ENCODE measurements at regions not wholly inside any gene's neighbourhood (a gene's known extent, or its start where the extent isn't known, plus 50 kb on each side); places are given as distances from the start of the nearest gene placed in this dataset.

DNA sequence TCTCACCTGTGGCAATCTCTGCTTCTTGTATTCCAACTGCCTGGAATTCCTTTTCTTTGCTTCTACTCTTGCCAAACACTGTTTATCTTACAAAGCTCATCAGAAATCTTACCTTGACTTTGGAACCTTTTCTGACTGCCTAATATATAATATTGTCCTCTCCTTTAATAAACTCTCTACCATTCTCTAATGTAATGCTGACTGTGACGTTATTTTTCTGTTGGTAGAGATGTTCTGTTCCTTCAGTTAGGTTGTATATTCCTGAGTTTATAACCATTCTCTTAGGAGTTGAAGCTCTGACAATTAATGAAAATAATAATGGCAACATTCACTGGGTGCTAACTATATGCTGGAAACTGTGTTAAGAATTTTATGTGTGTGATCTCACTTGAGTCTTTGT lies 188.8 kb upstream of the ATP10B start:
- no peak for DNase-seq
- Histone ChIP-seq H3K4me1 (ENCODE audit: control insufficient read depth in 1 of 2, insufficient read depth in 2 of 2, low read length in 2 of 2) (no peaks in the 10 kb centered on the region), H3K27me3 (ENCODE audit: control insufficient read depth in 1 of 2, insufficient read depth in 2 of 2, low read length in 1 of 2) (no peaks in the 10 kb centered on the region), H3K27ac (ENCODE audit: low read depth in 1 of 2, low read length in 2 of 2) (no peak overlapping the region), H3K36me3 (ENCODE audit: control insufficient read depth in 1 of 2, insufficient read depth in 2 of 2, low read length in 1 of 2) (no peaks in the 10 kb centered on the region), H3K9me3 (ENCODE audit: control insufficient read depth, low read length) (no peaks in the 10 kb centered on the region), H3K4me3 (ENCODE audit: low read length in 2 of 2) (no peak overlapping the region)
- WGBS, 2 donors: 71 to 80% methylated on average over 1 of the region's 1 CpG
- intact Hi-C loops (cut with DNase I): no loop called here
- no peak for ATAC-seq (ENCODE audit: low FRiP score)

DNA sequence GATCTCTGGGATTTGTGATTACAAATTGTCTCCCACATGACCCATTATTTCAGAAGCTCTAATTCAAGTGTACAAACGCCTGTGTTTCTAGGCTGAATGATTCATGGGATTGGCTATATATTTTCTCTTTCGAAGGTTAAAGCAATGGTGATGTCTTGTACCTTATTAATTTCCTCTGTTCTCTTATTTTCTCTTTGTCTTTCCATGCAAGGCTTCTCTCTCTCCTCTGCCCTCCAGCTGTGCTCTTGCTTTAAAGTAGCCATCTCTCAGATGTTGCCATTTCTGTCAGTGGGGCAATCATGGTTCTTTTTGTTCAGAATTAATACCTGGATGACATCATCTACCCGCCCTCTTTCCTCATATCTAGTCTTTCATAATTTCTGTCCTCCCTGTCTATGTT lies 184.3 kb upstream of the ATP10B start:
- no peaks in the 10 kb centered on the region for H3K36me3 ChIP-seq (ENCODE audit: control insufficient read depth in 1 of 2, insufficient read depth in 2 of 2, low read length in 1 of 2)
- H3K27ac ChIP-seq (ENCODE audit: low read depth in 1 of 2, low read length in 2 of 2): no peak overlapping the region
- WGBS, 2 donors: 72 to 76% methylated on average over 3 of the region's 3 CpGs
- DNase-seq (no peak), ATAC-seq (ENCODE audit: low FRiP score) (no peak)
- no peak overlapping the region for H3K4me3 ChIP-seq (ENCODE audit: low read length in 2 of 2)
- no peaks in the 10 kb centered on the region for H3K27me3 ChIP-seq (ENCODE audit: control insufficient read depth in 1 of 2, insufficient read depth in 2 of 2, low read length in 1 of 2)
- H3K4me1 ChIP-seq (ENCODE audit: control insufficient read depth in 1 of 2, insufficient read depth in 2 of 2, low read length in 2 of 2): no peaks in the 10 kb centered on the region
- no peaks in the 10 kb centered on the region for H3K9me3 ChIP-seq (ENCODE audit: control insufficient read depth, low read length)
- intact Hi-C loops (cut with DNase I): no loop called here

DNA sequence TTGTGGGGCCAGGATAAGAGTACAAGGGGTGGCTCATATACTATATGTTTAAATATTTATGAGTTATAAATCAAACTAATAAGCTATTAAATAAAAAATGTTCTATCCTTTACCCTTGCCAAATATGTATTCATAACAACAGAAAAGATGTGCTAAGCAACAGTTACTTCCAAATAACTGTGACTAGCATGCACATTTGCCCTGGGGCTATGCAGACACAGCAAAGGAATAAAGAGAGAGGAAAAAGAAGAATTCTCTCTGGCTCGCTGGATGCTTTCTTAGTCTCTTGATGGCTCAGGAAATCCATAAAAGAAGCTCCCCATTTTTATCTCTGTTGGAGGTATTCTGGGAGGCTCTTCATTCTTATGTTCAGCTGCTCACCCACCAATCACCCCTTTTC lies 182.4 kb upstream of the ATP10B start:
- H3K9me3 ChIP-seq (ENCODE audit: control insufficient read depth, low read length): no peaks in the 10 kb centered on the region
- H3K4me1 ChIP-seq (ENCODE audit: control insufficient read depth in 1 of 2, insufficient read depth in 2 of 2, low read length in 2 of 2): no peaks in the 10 kb centered on the region
- no peaks in the 10 kb centered on the region for H3K27me3 ChIP-seq (ENCODE audit: control insufficient read depth in 1 of 2, insufficient read depth in 2 of 2, low read length in 1 of 2)
- H3K36me3 ChIP-seq (ENCODE audit: control insufficient read depth in 1 of 2, insufficient read depth in 2 of 2, low read length in 1 of 2): no peaks in the 10 kb centered on the region
- ATAC-seq (ENCODE audit: low FRiP score): no peak
- 87 to 94% methylated on average over 1 of the region's 1 CpG for WGBS, 2 donors
- intact Hi-C loops (cut with DNase I): no loop called here
- DNase-seq: no peak
- no peak overlapping the region for H3K4me3 ChIP-seq (ENCODE audit: low read length in 2 of 2)
- no peak overlapping the region for H3K27ac ChIP-seq (ENCODE audit: low read depth in 1 of 2, low read length in 2 of 2)

GRCh38 chr5:161030229-161030628 lies 178.2 kb upstream of the ATP10B start:
- 50 to 52% methylated on average over 3 of the region's 3 CpGs for WGBS, 2 donors
- H3K27ac ChIP-seq (ENCODE audit: low read depth in 1 of 2, low read length in 2 of 2): no peak overlapping the region
- ATAC-seq (ENCODE audit: low FRiP score): no peak
- no peaks in the 10 kb centered on the region for H3K9me3 ChIP-seq (ENCODE audit: control insufficient read depth, low read length)
- H3K36me3 ChIP-seq (ENCODE audit: control insufficient read depth in 1 of 2, insufficient read depth in 2 of 2, low read length in 1 of 2): no peaks in the 10 kb centered on the region
- no peaks in the 10 kb centered on the region for H3K4me1 ChIP-seq (ENCODE audit: control insufficient read depth in 1 of 2, insufficient read depth in 2 of 2, low read length in 2 of 2)
- H3K27me3 ChIP-seq (ENCODE audit: control insufficient read depth in 1 of 2, insufficient read depth in 2 of 2, low read length in 1 of 2): no peaks in the 10 kb centered on the region
- intact Hi-C loops (cut with DNase I): no loop called here
- no peak overlapping the region for H3K4me3 ChIP-seq (ENCODE audit: low read length in 2 of 2)
- DNase-seq: no peak

DNA sequence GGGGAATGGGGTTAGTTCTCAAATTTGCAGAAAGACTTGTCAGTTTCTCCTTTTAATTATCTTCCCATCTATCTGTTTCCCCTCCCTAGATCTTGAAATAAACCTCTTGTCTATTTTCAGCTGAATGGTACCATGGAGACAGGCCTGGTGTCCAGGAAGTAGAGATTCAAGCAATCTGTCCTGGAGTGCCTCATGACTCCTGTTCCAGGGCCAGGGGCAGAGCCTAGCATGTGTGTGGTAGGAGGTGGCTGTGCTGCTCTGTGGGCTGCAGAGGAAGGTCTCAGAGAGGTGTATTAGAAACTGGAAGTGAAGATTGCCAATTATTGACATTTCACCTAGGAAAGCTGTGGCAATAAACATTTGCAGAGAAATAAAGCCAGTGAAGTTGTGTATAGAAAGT lies 175.8 kb upstream of the ATP10B start:
- Histone ChIP-seq H3K27me3 (ENCODE audit: control insufficient read depth in 1 of 2, insufficient read depth in 2 of 2, low read length in 1 of 2) (no peaks in the 10 kb centered on the region), H3K36me3 (ENCODE audit: control insufficient read depth in 1 of 2, insufficient read depth in 2 of 2, low read length in 1 of 2) (no peaks in the 10 kb centered on the region), H3K4me3 (ENCODE audit: low read length in 2 of 2) (no peak overlapping the region), H3K4me1 (ENCODE audit: control insufficient read depth in 1 of 2, insufficient read depth in 2 of 2, low read length in 2 of 2) (no peaks in the 10 kb centered on the region), H3K27ac (ENCODE audit: low read depth in 1 of 2, low read length in 2 of 2) (no peak overlapping the region), H3K9me3 (ENCODE audit: control insufficient read depth, low read length) (no peaks in the 10 kb centered on the region)
- intact Hi-C loops (cut with DNase I): no loop called here
- DNase-seq (no peak), ATAC-seq (ENCODE audit: low FRiP score) (no peak)

DNA sequence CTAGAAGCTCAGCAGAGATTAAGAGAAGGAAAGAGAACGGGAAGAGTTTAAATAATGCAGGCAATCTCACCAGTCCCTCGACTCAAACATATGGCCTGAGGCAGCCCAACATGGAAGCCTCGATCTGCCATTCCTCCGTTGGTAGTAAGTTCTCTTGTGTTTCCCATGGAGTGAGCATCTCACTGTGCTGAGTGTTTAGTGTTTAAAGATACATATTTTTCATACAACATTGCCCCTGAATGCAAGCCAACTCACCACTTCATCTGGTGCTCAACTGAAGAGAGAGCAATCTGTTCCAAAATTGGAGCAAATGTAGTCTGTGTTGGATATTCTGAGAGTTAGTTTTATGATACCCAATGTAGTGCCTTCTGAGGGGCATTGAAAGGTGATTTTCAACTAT lies 171.5 kb upstream of the ATP10B start:
- Histone ChIP-seq H3K27me3 (ENCODE audit: control insufficient read depth in 1 of 2, insufficient read depth in 2 of 2, low read length in 1 of 2) (no peaks in the 10 kb centered on the region), H3K27ac (ENCODE audit: low read depth in 1 of 2, low read length in 2 of 2) (no peak overlapping the region), H3K4me1 (ENCODE audit: control insufficient read depth in 1 of 2, insufficient read depth in 2 of 2, low read length in 2 of 2) (no peaks in the 10 kb centered on the region), H3K4me3 (ENCODE audit: low read length in 2 of 2) (no peak overlapping the region), H3K9me3 (ENCODE audit: control insufficient read depth, low read length) (no peaks in the 10 kb centered on the region), H3K36me3 (ENCODE audit: control insufficient read depth in 1 of 2, insufficient read depth in 2 of 2, low read length in 1 of 2) (no peaks in the 10 kb centered on the region)
- intact Hi-C loops (cut with DNase I): no loop called here
- 68 to 70% methylated on average over 4 of the region's 4 CpGs for WGBS, 2 donors
- no peak for ATAC-seq (ENCODE audit: low FRiP score)
- no peak for DNase-seq

DNA sequence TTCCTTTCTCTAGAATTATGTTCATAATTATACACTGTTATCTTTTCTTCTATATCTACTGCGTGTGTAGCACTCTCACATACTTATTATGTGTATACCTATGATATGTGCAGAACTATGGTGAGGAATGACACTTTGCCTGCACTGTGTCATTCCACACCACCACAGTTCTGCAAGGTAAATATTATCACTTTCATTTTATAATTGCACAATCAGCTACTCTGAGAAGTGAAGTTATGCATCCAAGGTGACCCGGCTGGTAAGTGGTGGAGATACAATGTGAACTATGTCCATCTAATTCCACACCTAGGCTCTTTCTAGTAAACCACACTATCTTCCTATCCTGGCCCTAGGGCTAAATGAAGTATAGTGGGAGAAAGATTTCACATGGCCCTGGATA lies 170.1 kb upstream of the ATP10B start:
- ATAC-seq (ENCODE audit: low FRiP score) (no peak), DNase-seq (no peak)
- H3K4me1 ChIP-seq (ENCODE audit: control insufficient read depth in 1 of 2, insufficient read depth in 2 of 2, low read length in 2 of 2): no peaks in the 10 kb centered on the region
- H3K36me3 ChIP-seq (ENCODE audit: control insufficient read depth in 1 of 2, insufficient read depth in 2 of 2, low read length in 1 of 2): no peaks in the 10 kb centered on the region
- no peak overlapping the region for H3K4me3 ChIP-seq (ENCODE audit: low read length in 2 of 2)
- H3K27me3 ChIP-seq (ENCODE audit: control insufficient read depth in 1 of 2, insufficient read depth in 2 of 2, low read length in 1 of 2): no peaks in the 10 kb centered on the region
- no peak overlapping the region for H3K27ac ChIP-seq (ENCODE audit: low read depth in 1 of 2, low read length in 2 of 2)
- no peaks in the 10 kb centered on the region for H3K9me3 ChIP-seq (ENCODE audit: control insufficient read depth, low read length)
- WGBS, 2 donors: 78 to 81% methylated on average over 2 of the region's 2 CpGs
- intact Hi-C loops (cut with DNase I): no loop called here

DNA sequence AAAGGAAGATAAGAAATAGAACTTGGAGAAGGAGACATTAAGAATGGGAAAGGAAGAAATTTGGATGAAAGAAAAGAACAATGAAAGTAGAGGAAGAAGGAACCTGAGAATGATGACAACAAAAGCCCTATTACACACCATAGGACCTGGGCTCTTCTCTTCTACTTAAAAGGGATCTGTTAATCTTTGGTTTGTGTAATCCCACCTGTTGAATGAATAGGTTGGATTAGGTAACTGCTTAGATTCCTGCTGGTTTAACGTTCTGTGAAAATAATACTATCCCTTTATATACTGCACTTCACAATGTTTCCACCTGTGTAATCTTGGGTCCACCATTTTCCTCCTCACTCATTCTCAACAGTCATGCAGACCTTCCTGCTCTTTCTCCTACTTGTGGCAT lies 157.8 kb upstream of the ATP10B start:
- intact Hi-C loops (cut with DNase I): no loop called here
- DNase-seq (no peak), ATAC-seq (ENCODE audit: low FRiP score) (no peak)
- Histone ChIP-seq H3K4me3 (ENCODE audit: low read length in 2 of 2) (no peak overlapping the region), H3K9me3 (ENCODE audit: control insufficient read depth, low read length) (peaks cover 6% of the 10 kb centered on the region), H3K27me3 (ENCODE audit: control insufficient read depth in 1 of 2, insufficient read depth in 2 of 2, low read length in 1 of 2) (no peaks in the 10 kb centered on the region), H3K36me3 (ENCODE audit: control insufficient read depth in 1 of 2, insufficient read depth in 2 of 2, low read length in 1 of 2) (no peaks in the 10 kb centered on the region), H3K27ac (ENCODE audit: low read depth in 1 of 2, low read length in 2 of 2) (no peak overlapping the region), H3K4me1 (ENCODE audit: control insufficient read depth in 1 of 2, insufficient read depth in 2 of 2, low read length in 2 of 2) (no peaks in the 10 kb centered on the region)
- 50 to 76% methylated on average over 1 of the region's 1 CpG for WGBS, 2 donors

- Histone ChIP-seq H3K4me3 (ENCODE audit: low read length in 2 of 2) (no peak overlapping the region), H3K4me1 (ENCODE audit: control insufficient read depth in 1 of 2, insufficient read depth in 2 of 2, low read length in 2 of 2) (no peaks in the 10 kb centered on the region), H3K27ac (ENCODE audit: low read depth in 1 of 2, low read length in 2 of 2) (no peak overlapping the region), H3K27me3 (ENCODE audit: control insufficient read depth in 1 of 2, insufficient read depth in 2 of 2, low read length in 1 of 2) (no peaks in the 10 kb centered on the region), H3K36me3 (ENCODE audit: control insufficient read depth in 1 of 2, insufficient read depth in 2 of 2, low read length in 1 of 2) (no peaks in the 10 kb centered on the region), H3K9me3 (ENCODE audit: control insufficient read depth, low read length) (peaks cover 6% of the 10 kb centered on the region)
- no peak for DNase-seq
- intact Hi-C loops (cut with DNase I): no loop called here
- no peak for ATAC-seq (ENCODE audit: low FRiP score)
- 52 to 60% methylated on average over 2 of the region's 2 CpGs for WGBS, 2 donors
Observed at GRCh38 chr5:161009194-161009593, 157.2 kb upstream of the ATP10B start.
